Aorta (tissue), 5 donors: ENCODE measurements at regions not wholly inside any gene's neighbourhood (a gene's known extent, or its start where the extent isn't known, plus 50 kb on each side); places are given as distances from the start of the nearest gene placed in this dataset.

Experiments used
- ATAC-seq: fragments of 200-7000 bp; cut with Tn5 transposase; one replicate; pipeline ENCODE4 v1.9.1; 2022; ENCODE audit warnings: moderate library complexity; ENCODE audit not compliant: low FRiP score
- DNase-seq, 2 donors: peaks; one replicate each; pipeline ENCODE4 v3.0.0-alpha.2; 2020
- H3K27ac ChIP-seq, 2 donors: one replicate each; pipeline ENCODE4 v1.5.1; 2013; ENCODE audit warnings: low read length in 2 of 2, mild to moderate bottlenecking in 2 of 2, moderate library complexity in 2 of 2, control low read depth in 1 of 2, inconsistent platforms in 1 of 2, low read depth in 1 of 2
- H3K27me3 ChIP-seq, 2 donors: one replicate each; pipeline ENCODE4 v1.6.1; 2013; ENCODE audit warnings: control low read depth in 1 of 2, low read length in 1 of 2, mild to moderate bottlenecking in 1 of 2, moderate library complexity in 1 of 2; ENCODE audit not compliant: insufficient read depth in 2 of 2, control insufficient read depth in 1 of 2
- H3K36me3 ChIP-seq, 2 donors: one replicate each; pipeline ENCODE4 v1.6.1; 2013; ENCODE audit warnings: control low read depth in 1 of 2, low read length in 1 of 2, mild to moderate bottlenecking in 1 of 2; ENCODE audit not compliant: insufficient read depth in 2 of 2, control insufficient read depth in 1 of 2
- H3K4me1 ChIP-seq, 2 donors: one replicate each; pipeline ENCODE4 v1.6.1; 2013; ENCODE audit warnings: low read length in 2 of 2, control low read depth in 1 of 2, mild to moderate bottlenecking in 1 of 2, moderate library complexity in 1 of 2; ENCODE audit not compliant: insufficient read depth in 2 of 2, control insufficient read depth in 1 of 2
- H3K4me3 ChIP-seq, 2 donors: one replicate each; pipeline ENCODE4 v1.5.1; 2013; ENCODE audit warnings: low read length in 2 of 2, control low read depth in 1 of 2, mild to moderate bottlenecking in 1 of 2
- H3K9me3 ChIP-seq: one replicate; pipeline ENCODE4 v1.6.1; 2013; ENCODE audit warnings: mild to moderate bottlenecking, low read length; ENCODE audit not compliant: control insufficient read depth
- WGBS, 2 donors: extraction: QIAGEN DNeasy Blood & Tissue Kit; methylation state at CpG; one replicate each; pipeline ENCODE4 v1.1.7; 2013; 5-methylcytosine and 5-hydroxymethylcytosine counted together
- intact Hi-C, 2 donors: fragments of 100-400 bp; cut with DNase I; formaldehyde crosslinking; loops; one replicate each; pipeline versions ENCODE4 v1.14.2 to v1.15.0; 2022
- donor health status: healthy with polysubstance abuse.
- donor health status: Bipolar disorder and iron deficiency.
- donor health status: DM: no; HTN: no; CAD: no.
- donor health status: DM: no; HTN: no; CAD: no.
- donor health status: DM: yes; HTN: yes; CAD: no.

DNA sequence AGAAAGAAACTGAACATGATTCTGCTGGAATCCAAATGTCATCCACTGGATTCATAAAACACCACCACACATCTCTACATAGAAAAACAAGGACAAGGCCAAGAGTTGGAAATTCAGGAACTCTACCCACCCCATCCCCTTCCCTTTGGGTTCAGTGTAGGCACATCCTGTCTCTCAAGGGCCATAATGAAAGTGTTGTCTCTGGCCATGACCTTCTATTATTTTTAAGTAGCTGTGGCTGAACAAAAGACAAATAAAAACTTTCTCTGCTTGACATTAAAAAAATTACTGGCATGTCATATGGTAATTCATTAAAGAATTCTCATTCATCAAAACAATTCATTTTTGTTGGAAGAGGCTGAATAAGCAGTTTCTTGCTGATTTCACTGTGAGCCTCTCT is 54.9 kb upstream of the ZBTB18 start:
- Histone ChIP-seq H3K36me3 (no peaks in the 10 kb centered on the region), H3K27ac (no peak overlapping the region), H3K27me3 (no peaks in the 10 kb centered on the region), H3K4me1 (no peaks in the 10 kb centered on the region), H3K4me3 (no peak overlapping the region), H3K9me3 (peaks cover 1% of the 10 kb centered on the region)
- intact Hi-C loops: no loop called here
- DNase-seq (no peak), ATAC-seq (no peak)

- no peak overlapping the region for H3K4me3 ChIP-seq
- ATAC-seq (no peak), DNase-seq (no peak)
- H3K27me3 ChIP-seq: no peaks in the 10 kb centered on the region
- H3K4me1 ChIP-seq: no peaks in the 10 kb centered on the region
- WGBS, 2 donors: 67 to 72% methylated on average over 3 of the region's 3 CpGs
- peaks cover 3% of the 10 kb centered on the region for H3K9me3 ChIP-seq
- H3K27ac ChIP-seq: no peak overlapping the region
- intact Hi-C loops: no loop called here
- no peaks in the 10 kb centered on the region for H3K36me3 ChIP-seq
Observed at GRCh38 chr1:243991650-243992049, 59.4 kb upstream of the ZBTB18 start.

- DNase-seq: no peak
- 96% methylated on average over 10 of the region's 10 CpGs for WGBS, 2 donors
- intact Hi-C loops: no loop called here
- no peak for ATAC-seq
- no peaks in the 10 kb centered on the region for H3K4me1 ChIP-seq
- H3K9me3 ChIP-seq: peaks cover 2% of the 10 kb centered on the region
- H3K36me3 ChIP-seq: no peaks in the 10 kb centered on the region
- no peak overlapping the region for H3K27ac ChIP-seq
- no peaks in the 10 kb centered on the region for H3K27me3 ChIP-seq
- no peak overlapping the region for H3K4me3 ChIP-seq
Observed at GRCh38 chr1:243984788-243985187, 66.3 kb upstream of the ZBTB18 start.

- Histone ChIP-seq H3K9me3 (no peaks in the 10 kb centered on the region), H3K4me1 (no peaks in the 10 kb centered on the region), H3K36me3 (no peaks in the 10 kb centered on the region), H3K27ac (no peak overlapping the region), H3K27me3 (no peaks in the 10 kb centered on the region), H3K4me3 (no peak overlapping the region)
- DNase-seq (no peak), ATAC-seq (no peak)
- 54 to 59% methylated on average over 7 of the region's 7 CpGs for WGBS, 2 donors
- intact Hi-C loops: no loop called here
Observed at GRCh38 chr1:243982447-243983018, 68.5 kb upstream of the ZBTB18 start.

- Histone ChIP-seq H3K27me3 (no peaks in the 10 kb centered on the region), H3K27ac (no peak overlapping the region), H3K9me3 (no peaks in the 10 kb centered on the region), H3K4me1 (no peaks in the 10 kb centered on the region), H3K36me3 (no peaks in the 10 kb centered on the region), H3K4me3 (no peak overlapping the region)
- ATAC-seq: no peak
- intact Hi-C loops: no loop called here
- 97% methylated on average over 3 of the region's 3 CpGs for WGBS, 2 donors
- no peak for DNase-seq
Observed at GRCh38 chr1:243980471-243980870, 70.6 kb upstream of the ZBTB18 start.

- Histone ChIP-seq H3K9me3 (no peaks in the 10 kb centered on the region), H3K27me3 (no peaks in the 10 kb centered on the region), H3K36me3 (no peaks in the 10 kb centered on the region), H3K4me1 (no peaks in the 10 kb centered on the region), H3K4me3 (no peak overlapping the region), H3K27ac (no peak overlapping the region)
- ATAC-seq (no peak), DNase-seq (no peak)
- intact Hi-C loops: no loop called here
Observed at GRCh38 chr1:243980071-243980470, 71.0 kb upstream of the ZBTB18 start.

GRCh38 chr1:243979396-243979795 is 71.7 kb upstream of the ZBTB18 start:
- H3K4me1 ChIP-seq: no peaks in the 10 kb centered on the region
- H3K4me3 ChIP-seq: no peak overlapping the region
- ATAC-seq (peak; percentile 70), DNase-seq (no peak)
- no peak overlapping the region for H3K27ac ChIP-seq
- H3K9me3 ChIP-seq: no peaks in the 10 kb centered on the region
- 90 to 93% methylated on average over 18 of the region's 18 CpGs for WGBS, 2 donors
- H3K36me3 ChIP-seq: no peaks in the 10 kb centered on the region
- intact Hi-C loops: no loop called here
- H3K27me3 ChIP-seq: no peaks in the 10 kb centered on the region

GRCh38 chr1:243977094-243977493 is 74.0 kb upstream of the ZBTB18 start:
- Histone ChIP-seq H3K9me3 (no peaks in the 10 kb centered on the region), H3K27ac (no peak overlapping the region), H3K4me3 (no peak overlapping the region), H3K4me1 (no peaks in the 10 kb centered on the region), H3K27me3 (no peaks in the 10 kb centered on the region), H3K36me3 (no peaks in the 10 kb centered on the region)
- no peak for ATAC-seq
- intact Hi-C loops: no loop called here
- no peak for DNase-seq
- 17 to 19% methylated on average over 5 of the region's 5 CpGs for WGBS, 2 donors

GRCh38 chr1:243974451-243975292 is 76.4 kb upstream of the ZBTB18 start:
- no peak for DNase-seq
- H3K27me3 ChIP-seq: no peaks in the 10 kb centered on the region
- no peaks in the 10 kb centered on the region for H3K4me1 ChIP-seq
- no peaks in the 10 kb centered on the region for H3K36me3 ChIP-seq
- H3K9me3 ChIP-seq: no peaks in the 10 kb centered on the region
- H3K27ac ChIP-seq: no peak overlapping the region
- 71 to 72% methylated on average over 10 of the region's 10 CpGs for WGBS, 2 donors
- H3K4me3 ChIP-seq: no peak overlapping the region
- intact Hi-C loops: no loop called here
- no peak for ATAC-seq
